22Rv1 (cell line): ENCODE measurements at regions not wholly inside any gene's neighbourhood (a gene's known extent, or its start where the extent isn't known, plus 50 kb on each side); places are given as distances from the start of the nearest gene placed in this dataset.

Source experiments
- CTCF ChIP-seq: fragments of 450-650 bp; IDR thresholded peaks from 2 replicates; pipeline ENCODE4 v1.5.1; 2017; ENCODE audit warnings: mild to moderate bottlenecking
- ZFX ChIP-seq: fragments of 450-650 bp; IDR thresholded peaks from 2 replicates; pipeline ENCODE4 v1.6.1; 2017; ENCODE audit warnings: antibody characterized with exemption, borderline replicate concordance

- TF ChIP-seq CTCF (no peak), ZFX (no peak)
Measured at GRCh38 chr16:61270726-61271125, 765.5 kb downstream of the CDH8 start.
